ENCODE measurements at regions not wholly inside any gene's neighbourhood (a gene's known extent, or its start where the extent isn't known, plus 50 kb on each side); places are given as distances from the start of the nearest gene placed in this dataset.

DNA sequence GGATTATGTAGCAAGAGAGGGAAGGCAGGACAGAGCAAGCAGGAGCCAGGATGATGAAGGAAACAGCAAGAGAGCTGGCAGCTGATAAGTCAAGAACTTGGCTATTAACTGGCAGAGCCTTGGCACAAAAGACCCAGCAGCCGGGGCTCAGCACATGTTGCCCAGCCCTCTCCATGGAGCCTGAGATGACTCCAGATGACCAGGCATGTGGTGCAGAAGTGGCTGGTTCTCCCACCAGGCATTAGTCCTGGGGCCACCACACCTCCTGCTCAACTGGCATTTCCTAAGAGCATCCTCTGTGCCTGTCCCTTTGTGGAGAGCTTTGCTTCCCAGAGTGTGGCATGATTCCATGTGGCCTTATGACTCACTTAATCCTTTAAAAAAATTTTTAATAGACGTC lies 522.6 kb downstream of the MN1 start:
- TF ChIP-seq, protein P1, sequence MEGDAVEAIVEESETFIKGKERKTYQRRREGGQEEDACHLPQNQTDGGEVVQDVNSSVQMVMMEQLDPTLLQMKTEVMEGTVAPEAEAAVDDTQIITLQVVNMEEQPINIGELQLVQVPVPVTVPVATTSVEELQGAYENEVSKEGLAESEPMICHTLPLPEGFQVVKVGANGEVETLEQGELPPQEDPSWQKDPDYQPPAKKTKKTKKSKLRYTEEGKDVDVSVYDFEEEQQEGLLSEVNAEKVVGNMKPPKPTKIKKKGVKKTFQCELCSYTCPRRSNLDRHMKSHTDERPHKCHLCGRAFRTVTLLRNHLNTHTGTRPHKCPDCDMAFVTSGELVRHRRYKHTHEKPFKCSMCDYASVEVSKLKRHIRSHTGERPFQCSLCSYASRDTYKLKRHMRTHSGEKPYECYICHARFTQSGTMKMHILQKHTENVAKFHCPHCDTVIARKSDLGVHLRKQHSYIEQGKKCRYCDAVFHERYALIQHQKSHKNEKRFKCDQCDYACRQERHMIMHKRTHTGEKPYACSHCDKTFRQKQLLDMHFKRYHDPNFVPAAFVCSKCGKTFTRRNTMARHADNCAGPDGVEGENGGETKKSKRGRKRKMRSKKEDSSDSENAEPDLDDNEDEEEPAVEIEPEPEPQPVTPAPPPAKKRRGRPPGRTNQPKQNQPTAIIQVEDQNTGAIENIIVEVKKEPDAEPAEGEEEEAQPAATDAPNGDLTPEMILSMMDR (IDR thresholded peaks at IDR 0.05; ENCODE audit: control extremely low read depth in 1 of 3, insufficient read depth in 1 of 3, low read depth in 1 of 3, low read length in 3 of 3): no peak
- TF ChIP-seq SP1 (IDR thresholded peaks at IDR 0.05; ENCODE audit: low read depth, low read length) (no peak), SIN3A (conservative IDR thresholded peaks at IDR 0.05 in 1 of 2, IDR thresholded peaks at IDR 0.05 in 1 of 2; ENCODE audit: low read depth in 1 of 2, low read length in 2 of 2) (no peak), EZH2 (IDR thresholded peaks at IDR 0.05; ENCODE audit: low read depth, low read length, severe bottlenecking) (no peak), POLR2AphosphoS5 (IDR thresholded peaks at IDR 0.05; ENCODE audit: low read depth, low read length) (no peak), JUND (IDR thresholded peaks at IDR 0.05; ENCODE audit: low read length) (no peak), RAD21 (IDR thresholded peaks at IDR 0.05 in 1 of 2, conservative IDR thresholded peaks at IDR 0.05 in 1 of 2; ENCODE audit: low read depth in 2 of 2, low read length in 2 of 2) (no peak), POLR2A (IDR thresholded peaks at IDR 0.05; ENCODE audit: control extremely low read depth in 1 of 2, low read depth in 2 of 2, low read length in 2 of 2) (no peak), SUZ12 (IDR thresholded peaks at IDR 0.05; ENCODE audit: low read length) (no peak), YY1 (IDR thresholded peaks at IDR 0.05; ENCODE audit: low read depth, low read length) (no peak), KDM1A (IDR thresholded peaks at IDR 0.05; ENCODE audit: borderline replicate concordance, low read length) (no peak), ASH2L (IDR thresholded peaks at IDR 0.05; ENCODE audit: low read length) (no peak), RFX5 (IDR thresholded peaks at IDR 0.05; ENCODE audit: borderline replicate concordance, low read depth, low read length) (no peak)
- TF ChIP-seq, protein P2, sequence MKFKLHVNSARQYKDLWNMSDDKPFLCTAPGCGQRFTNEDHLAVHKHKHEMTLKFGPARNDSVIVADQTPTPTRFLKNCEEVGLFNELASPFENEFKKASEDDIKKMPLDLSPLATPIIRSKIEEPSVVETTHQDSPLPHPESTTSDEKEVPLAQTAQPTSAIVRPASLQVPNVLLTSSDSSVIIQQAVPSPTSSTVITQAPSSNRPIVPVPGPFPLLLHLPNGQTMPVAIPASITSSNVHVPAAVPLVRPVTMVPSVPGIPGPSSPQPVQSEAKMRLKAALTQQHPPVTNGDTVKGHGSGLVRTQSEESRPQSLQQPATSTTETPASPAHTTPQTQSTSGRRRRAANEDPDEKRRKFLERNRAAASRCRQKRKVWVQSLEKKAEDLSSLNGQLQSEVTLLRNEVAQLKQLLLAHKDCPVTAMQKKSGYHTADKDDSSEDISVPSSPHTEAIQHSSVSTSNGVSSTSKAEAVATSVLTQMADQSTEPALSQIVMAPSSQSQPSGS (IDR thresholded peaks at IDR 0.05; ENCODE audit: low read length): no peak

All from H1 (cell line).